H9 (cell line): ENCODE measurements at regions not wholly inside any gene's neighbourhood (a gene's known extent, or its start where the extent isn't known, plus 50 kb on each side); places are given as distances from the start of the nearest gene placed in this dataset.

Experiments used
- DNase-seq: peaks from one replicate; pipeline ENCODE4 v3.0.0-alpha.2; 2017
- H2AFZ ChIP-seq: one replicate; pipeline ENCODE4 v1.6.1; 2013; ENCODE audit warnings: mild to moderate bottlenecking, low read length, control low read depth, moderate library complexity
- H2AK5ac ChIP-seq: 2 replicates; pipeline ENCODE4 v1.6.1; 2013; ENCODE audit warnings: low read length, control low read depth, mixed read lengths; ENCODE audit not compliant: insufficient read length
- H2BK120ac ChIP-seq: one replicate; pipeline ENCODE4 v1.6.1; 2013; ENCODE audit warnings: low read depth, mild to moderate bottlenecking, low read length, control low read depth, inconsistent platforms; ENCODE audit not compliant: poor library complexity, severe bottlenecking
- H2BK12ac ChIP-seq: 2 replicates; pipeline ENCODE4 v1.6.1; 2013; ENCODE audit warnings: low read length, control low read depth, mixed read lengths, low read depth; ENCODE audit not compliant: insufficient read length
- H2BK15ac ChIP-seq: 2 replicates; pipeline ENCODE4 v1.6.1; 2013; ENCODE audit warnings: low read depth, low read length, control low read depth
- H2BK20ac ChIP-seq: one replicate; pipeline ENCODE4 v1.6.1; 2013; ENCODE audit warnings: low read depth, mild to moderate bottlenecking, low read length, control low read depth, inconsistent platforms; ENCODE audit not compliant: poor library complexity, severe bottlenecking
- H2BK5ac ChIP-seq: 2 replicates; pipeline ENCODE4 v1.6.1; 2013; ENCODE audit warnings: low read length, control low read depth, mixed read lengths; ENCODE audit not compliant: insufficient read length
- H3K14ac ChIP-seq: 2 replicates; pipeline ENCODE4 v1.6.1; 2013; ENCODE audit warnings: low read length, control low read depth; ENCODE audit not compliant: insufficient read depth
- H3K18ac ChIP-seq: 2 replicates; pipeline ENCODE4 v1.6.1; 2013; ENCODE audit warnings: low read depth, mild to moderate bottlenecking, mixed read lengths, low read length, control low read depth; ENCODE audit not compliant: insufficient read length
- H3K23ac ChIP-seq: 2 replicates; pipeline ENCODE4 v1.6.1; 2013; ENCODE audit warnings: low read length, control low read depth, mixed read lengths, low read depth; ENCODE audit not compliant: insufficient read length
- H3K23me2 ChIP-seq: 2 replicates; pipeline ENCODE4 v1.6.1; 2013; ENCODE audit warnings: low read depth, mild to moderate bottlenecking, mixed read lengths, low read length, control low read depth; ENCODE audit not compliant: insufficient read length, poor library complexity, severe bottlenecking
- H3K27ac ChIP-seq: 2 replicates; pipeline ENCODE4 v1.5.1; 2013; ENCODE audit warnings: low read length, control low read depth, mixed read lengths, low read depth; ENCODE audit not compliant: insufficient read length
- H3K27me3 ChIP-seq: 2 replicates; pipeline ENCODE4 v1.6.1; 2013; ENCODE audit warnings: low read length, control low read depth, inconsistent platforms; ENCODE audit not compliant: insufficient read depth
- H3K4ac ChIP-seq: 2 replicates; pipeline ENCODE4 v1.6.1; 2013; ENCODE audit warnings: low read depth, mild to moderate bottlenecking, control low read depth, inconsistent platforms, low read length, moderate library complexity
- H3K4me1 ChIP-seq: 2 replicates; pipeline ENCODE4 v1.6.1; 2013; ENCODE audit warnings: low read length, control low read depth, inconsistent platforms; ENCODE audit not compliant: insufficient read depth
- H3K4me2 ChIP-seq: 2 replicates; pipeline ENCODE4 v1.6.1; 2013; ENCODE audit warnings: low read length, control low read depth, mixed read lengths; ENCODE audit not compliant: insufficient read length, insufficient read depth
- H3K56ac ChIP-seq: 2 replicates; pipeline ENCODE4 v1.6.1; 2013; ENCODE audit warnings: low read depth, mild to moderate bottlenecking, mixed read lengths, low read length, control low read depth; ENCODE audit not compliant: insufficient read length
- H3K79me1 ChIP-seq: 2 replicates; pipeline ENCODE4 v1.6.1; 2013; ENCODE audit warnings: low read depth, mild to moderate bottlenecking, moderate library complexity, low read length, control low read depth, inconsistent platforms; ENCODE audit not compliant: insufficient read depth, poor library complexity, severe bottlenecking
- H3K79me2 ChIP-seq: 2 replicates; pipeline ENCODE4 v1.6.1; 2013; ENCODE audit warnings: low read length, control low read depth, inconsistent platforms; ENCODE audit not compliant: insufficient read depth
- H3K9ac ChIP-seq: 2 replicates; pipeline ENCODE4 v1.6.1; 2013; ENCODE audit warnings: low read length, control low read depth, mixed read lengths; ENCODE audit not compliant: insufficient read length; ENCODE audit errors: extremely low read depth
- H3K9me3 ChIP-seq: one replicate; pipeline ENCODE4 v1.6.1; 2013; ENCODE audit warnings: low read depth, low read length, inconsistent platforms; ENCODE audit not compliant: control insufficient read depth
- H3T11ph ChIP-seq: one replicate; pipeline ENCODE4 v1.6.1; 2013; ENCODE audit warnings: mild to moderate bottlenecking, low read length, control low read depth, inconsistent platforms
- H4K20me1 ChIP-seq: one replicate; pipeline ENCODE4 v1.6.1; 2013; ENCODE audit not compliant: control insufficient read depth, insufficient read length, insufficient read depth
- H4K5ac ChIP-seq: 2 replicates; pipeline ENCODE4 v1.6.1; 2013; ENCODE audit warnings: low read depth, mild to moderate bottlenecking, mixed read lengths, low read length, control low read depth; ENCODE audit not compliant: insufficient read length
- H4K8ac ChIP-seq: replicated peaks from 2 replicates; pipeline ENCODE4 v1.6.1; 2013; ENCODE audit warnings: low read length, control low read depth, mixed read lengths, low read depth; ENCODE audit not compliant: insufficient read length
- H4K91ac ChIP-seq: 2 replicates; pipeline ENCODE4 v1.6.1; 2013; ENCODE audit warnings: low read depth, mild to moderate bottlenecking, moderate library complexity, mixed read lengths, low read length, control low read depth; ENCODE audit not compliant: insufficient read length
- H3K27ac Mint-ChIP-seq, 3 experiments: 2 replicates in 2 of 3; 3 replicates in 1 of 3; pipeline ENCODE4 v1.8.0; 2020 to 2021; ENCODE audit warnings: mixed read lengths in 3 of 3, mild to moderate bottlenecking in 1 of 3, moderate library complexity in 1 of 3
- H3K27me3 Mint-ChIP-seq: 2 replicates; pipeline ENCODE4 v1.8.0; 2021; ENCODE audit warnings: low read depth, mild to moderate bottlenecking, moderate library complexity, mixed read lengths
- H3K36me3 Mint-ChIP-seq, 3 experiments: 2 replicates in 2 of 3; 3 replicates in 1 of 3; pipeline ENCODE4 v1.8.0; 2020 to 2021; ENCODE audit warnings: low read depth in 3 of 3, mixed read lengths in 3 of 3; ENCODE audit not compliant: insufficient read depth in 1 of 3
- H3K4me1 Mint-ChIP-seq, 2 experiments: 2 replicates each; pipeline ENCODE4 v1.8.0; 2020; ENCODE audit warnings: mixed read lengths in 2 of 2
- H3K4me3 Mint-ChIP-seq, 2 experiments: 2 replicates in 1 of 2; 3 replicates in 1 of 2; pipeline ENCODE4 v1.8.0; 2020 to 2021; ENCODE audit warnings: mild to moderate bottlenecking in 2 of 2, mixed read lengths in 2 of 2, moderate library complexity in 1 of 2
- H3K9me3 Mint-ChIP-seq, 2 experiments: 2 replicates in 1 of 2; 3 replicates in 1 of 2; pipeline ENCODE4 v1.8.0; 2020; ENCODE audit warnings: mild to moderate bottlenecking in 2 of 2, mixed read lengths in 2 of 2, moderate library complexity in 1 of 2
- WGBS: extraction: QIAGEN DNeasy Blood & Tissue Kit; methylation state at CpG from one replicate; pipeline ENCODE4 v1.1.7; 2013; ENCODE audit warnings: missing lambda C conversion rate, low lambda C conversion rate, mixed read lengths; ENCODE audit not compliant: insufficient read length; ENCODE audit errors: extremely low coverage; 5-methylcytosine and 5-hydroxymethylcytosine counted together
- TF ChIP-seq, protein P1 (sequence below): fragments of 200-600 bp; sonication (generic); conservative IDR thresholded peaks from 3 replicates; pipeline ENCODE4 v1.8.0; 2021; ENCODE audit warnings: antibody characterized with exemption, mild to moderate bottlenecking

DNA sequence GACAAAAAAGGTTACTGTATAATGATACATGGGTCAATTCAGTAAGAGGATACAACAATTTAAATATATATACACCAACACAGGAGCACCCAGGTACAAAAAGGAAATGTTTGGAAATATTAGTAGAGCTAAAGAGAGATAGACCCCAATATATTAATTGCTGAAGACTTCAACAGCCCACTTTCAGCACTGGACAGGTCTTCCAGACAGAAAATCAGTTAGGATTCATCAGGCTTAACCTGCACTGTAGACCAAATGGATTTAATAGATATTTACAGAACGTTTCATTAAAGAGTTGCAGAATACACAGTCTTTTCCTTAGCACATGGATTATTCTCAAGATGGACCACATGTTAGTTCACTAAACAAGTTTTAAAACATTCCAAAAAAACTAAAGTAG, 845.9 kb upstream of the GBE1 start:
- Histone ChIP-seq H3K79me1 (no peaks in the 10 kb centered on the region), H2BK12ac (no peak overlapping the region), H3K9ac (no peak overlapping the region), H3K4me1 (no peaks in the 10 kb centered on the region), H4K20me1 (no peaks in the 10 kb centered on the region), H3K23ac (no peak overlapping the region), H3T11ph (no peak overlapping the region), H3K14ac (no peak overlapping the region), H3K27ac (no peak overlapping the region), H3K27me3 (no peaks in the 10 kb centered on the region), H3K18ac (no peak overlapping the region), H2AFZ (no peak overlapping the region), H4K5ac (no peak overlapping the region), H3K56ac (no peak overlapping the region), H2BK5ac (no peak overlapping the region), H2AK5ac (no peak overlapping the region), H4K91ac (no peak overlapping the region), H2BK20ac (no peak overlapping the region), H4K8ac (no peak overlapping the region), H3K4ac (no peak overlapping the region), H3K4me2 (no peak overlapping the region), H3K23me2 (no peaks in the 10 kb centered on the region), H2BK120ac (no peak overlapping the region), H3K9me3 (no peaks in the 10 kb centered on the region), H3K79me2 (no peaks in the 10 kb centered on the region), H2BK15ac (no peak overlapping the region)
- Mint-ChIP-seq H3K4me3 (no peak overlapping the region), H3K9me3 (peaks cover 2 to 9% of the 10 kb centered on the region in 2 experiments; a peak in 3 of 5 replicates), H3K27me3 (no peaks in the 10 kb centered on the region), H3K36me3 (peaks cover 0 to 5% (median 0%) of the 10 kb centered on the region in 3 experiments; a peak in 3 of 7 replicates), H3K27ac (no peak overlapping the region), H3K4me1 (no peaks in the 10 kb centered on the region)
- no peak for DNase-seq
- TF ChIP-seq, protein P1, sequence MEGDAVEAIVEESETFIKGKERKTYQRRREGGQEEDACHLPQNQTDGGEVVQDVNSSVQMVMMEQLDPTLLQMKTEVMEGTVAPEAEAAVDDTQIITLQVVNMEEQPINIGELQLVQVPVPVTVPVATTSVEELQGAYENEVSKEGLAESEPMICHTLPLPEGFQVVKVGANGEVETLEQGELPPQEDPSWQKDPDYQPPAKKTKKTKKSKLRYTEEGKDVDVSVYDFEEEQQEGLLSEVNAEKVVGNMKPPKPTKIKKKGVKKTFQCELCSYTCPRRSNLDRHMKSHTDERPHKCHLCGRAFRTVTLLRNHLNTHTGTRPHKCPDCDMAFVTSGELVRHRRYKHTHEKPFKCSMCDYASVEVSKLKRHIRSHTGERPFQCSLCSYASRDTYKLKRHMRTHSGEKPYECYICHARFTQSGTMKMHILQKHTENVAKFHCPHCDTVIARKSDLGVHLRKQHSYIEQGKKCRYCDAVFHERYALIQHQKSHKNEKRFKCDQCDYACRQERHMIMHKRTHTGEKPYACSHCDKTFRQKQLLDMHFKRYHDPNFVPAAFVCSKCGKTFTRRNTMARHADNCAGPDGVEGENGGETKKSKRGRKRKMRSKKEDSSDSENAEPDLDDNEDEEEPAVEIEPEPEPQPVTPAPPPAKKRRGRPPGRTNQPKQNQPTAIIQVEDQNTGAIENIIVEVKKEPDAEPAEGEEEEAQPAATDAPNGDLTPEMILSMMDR, result no peak
- WGBS, result no CpG with 5 or more reads among the region's 1 CpG
